Endothelial cell (in vitro differentiated cells): ENCODE measurements at regions not wholly inside any gene's neighbourhood (a gene's known extent, or its start where the extent isn't known, plus 50 kb on each side); places are given as distances from the start of the nearest gene placed in this dataset.

Source experiments
- DNase-seq: peaks from one replicate; pipeline ENCODE4 v3.0.0; 2021; ENCODE audit warnings: low spot score
- H3K27ac Mint-ChIP-seq: one replicate; pipeline ENCODE4 v1.8.0; 2021; ENCODE audit warnings: mixed read lengths, inconsistent platforms; ENCODE audit not compliant: unreplicated experiment
- H3K27me3 Mint-ChIP-seq: one replicate; pipeline ENCODE4 v1.8.0; 2021; ENCODE audit warnings: mild to moderate bottlenecking, moderate library complexity, mixed read lengths, inconsistent platforms; ENCODE audit not compliant: unreplicated experiment
- H3K36me3 Mint-ChIP-seq: one replicate; pipeline ENCODE4 v1.8.0; 2021; ENCODE audit warnings: mild to moderate bottlenecking, low read depth, mixed read lengths, inconsistent platforms; ENCODE audit not compliant: unreplicated experiment
- H3K4me1 Mint-ChIP-seq: one replicate; pipeline ENCODE4 v1.8.0; 2021; ENCODE audit warnings: mild to moderate bottlenecking, mixed read lengths, inconsistent platforms; ENCODE audit not compliant: unreplicated experiment
- H3K4me3 Mint-ChIP-seq: one replicate; pipeline ENCODE4 v1.8.0; 2021; ENCODE audit warnings: mild to moderate bottlenecking, mixed read lengths, inconsistent platforms; ENCODE audit not compliant: unreplicated experiment
- H3K9me3 Mint-ChIP-seq: one replicate; pipeline ENCODE4 v1.8.0; 2021; ENCODE audit warnings: mixed read lengths, inconsistent platforms; ENCODE audit not compliant: unreplicated experiment
- TF ChIP-seq, protein P1 (sequence below): fragments of 200-600 bp; sonication (generic); IDR thresholded peaks from one replicate; pipeline ENCODE4 v1.5.0; 2021; ENCODE audit warnings: antibody characterized with exemption; ENCODE audit not compliant: unreplicated experiment

DNA sequence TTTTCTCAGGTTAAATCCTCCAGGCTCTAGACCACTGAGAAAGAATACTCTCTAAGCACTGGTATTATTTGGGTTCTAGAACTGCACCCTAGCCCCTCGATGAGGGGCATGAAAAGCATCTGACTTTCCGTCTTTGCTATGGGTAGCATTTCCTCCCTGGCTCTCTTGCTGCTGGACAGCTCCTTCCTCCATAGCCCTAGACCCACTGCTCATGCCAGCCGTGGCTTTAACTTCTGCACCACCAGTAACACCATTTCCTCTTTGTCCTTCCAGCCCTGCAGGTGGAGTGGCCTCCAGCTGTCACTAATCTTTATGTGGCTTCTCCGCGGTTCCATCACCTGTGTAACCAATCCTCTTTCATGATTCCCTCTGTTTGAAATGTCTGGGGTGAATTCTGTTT, 194.9 kb downstream of the SCP2D1 start:
- TF ChIP-seq, protein P1, sequence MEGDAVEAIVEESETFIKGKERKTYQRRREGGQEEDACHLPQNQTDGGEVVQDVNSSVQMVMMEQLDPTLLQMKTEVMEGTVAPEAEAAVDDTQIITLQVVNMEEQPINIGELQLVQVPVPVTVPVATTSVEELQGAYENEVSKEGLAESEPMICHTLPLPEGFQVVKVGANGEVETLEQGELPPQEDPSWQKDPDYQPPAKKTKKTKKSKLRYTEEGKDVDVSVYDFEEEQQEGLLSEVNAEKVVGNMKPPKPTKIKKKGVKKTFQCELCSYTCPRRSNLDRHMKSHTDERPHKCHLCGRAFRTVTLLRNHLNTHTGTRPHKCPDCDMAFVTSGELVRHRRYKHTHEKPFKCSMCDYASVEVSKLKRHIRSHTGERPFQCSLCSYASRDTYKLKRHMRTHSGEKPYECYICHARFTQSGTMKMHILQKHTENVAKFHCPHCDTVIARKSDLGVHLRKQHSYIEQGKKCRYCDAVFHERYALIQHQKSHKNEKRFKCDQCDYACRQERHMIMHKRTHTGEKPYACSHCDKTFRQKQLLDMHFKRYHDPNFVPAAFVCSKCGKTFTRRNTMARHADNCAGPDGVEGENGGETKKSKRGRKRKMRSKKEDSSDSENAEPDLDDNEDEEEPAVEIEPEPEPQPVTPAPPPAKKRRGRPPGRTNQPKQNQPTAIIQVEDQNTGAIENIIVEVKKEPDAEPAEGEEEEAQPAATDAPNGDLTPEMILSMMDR, result no peak
- Mint-ChIP-seq H3K36me3 (no peaks in the 10 kb centered on the region), H3K4me1 (peaks cover 11% of the 10 kb centered on the region), H3K27me3 (peaks cover 6% of the 10 kb centered on the region), H3K27ac (no peak overlapping the region), H3K4me3 (no peak overlapping the region), H3K9me3 (no peaks in the 10 kb centered on the region)
- DNase-seq, result no peak

DNA sequence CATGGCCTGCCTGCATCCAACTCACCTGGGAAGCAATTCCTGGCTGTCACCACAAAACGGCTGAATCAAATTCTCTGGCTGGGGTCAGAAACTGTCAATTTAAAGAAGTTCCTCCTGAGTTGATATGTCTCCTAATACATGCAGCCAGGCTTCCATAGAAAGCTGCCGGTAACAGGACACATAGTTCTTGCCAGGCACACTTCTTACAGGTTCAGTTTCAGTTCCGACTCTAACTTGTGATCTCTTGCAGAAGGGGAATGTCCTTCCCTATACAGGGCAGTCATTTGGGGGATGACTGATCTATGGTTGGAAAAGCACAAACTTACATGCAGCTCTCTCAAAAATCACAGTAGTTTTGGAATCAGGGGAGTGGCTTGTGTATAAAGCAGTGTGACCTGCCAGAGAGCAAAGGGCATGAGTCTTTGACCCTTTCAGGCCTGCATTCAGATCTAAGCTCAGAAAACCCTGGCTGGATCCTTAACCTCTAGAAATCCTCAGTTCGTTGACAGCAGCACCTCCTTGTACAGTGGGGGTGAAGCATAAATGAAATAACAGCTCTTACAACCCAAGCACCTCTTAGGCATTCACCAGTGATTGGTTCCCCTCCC, 195.6 kb downstream of the SCP2D1 start:
- H3K4me3 Mint-ChIP-seq, result no peak overlapping the region
- TF ChIP-seq, protein P1, result no peak
- H3K27ac Mint-ChIP-seq, result no peak overlapping the region
- peaks cover 11% of the 10 kb centered on the region for H3K4me1 Mint-ChIP-seq
- H3K36me3 Mint-ChIP-seq, result no peaks in the 10 kb centered on the region
- no peaks in the 10 kb centered on the region for H3K9me3 Mint-ChIP-seq
- H3K27me3 Mint-ChIP-seq, result peaks cover 6% of the 10 kb centered on the region
- DNase-seq, result no peak

DNA sequence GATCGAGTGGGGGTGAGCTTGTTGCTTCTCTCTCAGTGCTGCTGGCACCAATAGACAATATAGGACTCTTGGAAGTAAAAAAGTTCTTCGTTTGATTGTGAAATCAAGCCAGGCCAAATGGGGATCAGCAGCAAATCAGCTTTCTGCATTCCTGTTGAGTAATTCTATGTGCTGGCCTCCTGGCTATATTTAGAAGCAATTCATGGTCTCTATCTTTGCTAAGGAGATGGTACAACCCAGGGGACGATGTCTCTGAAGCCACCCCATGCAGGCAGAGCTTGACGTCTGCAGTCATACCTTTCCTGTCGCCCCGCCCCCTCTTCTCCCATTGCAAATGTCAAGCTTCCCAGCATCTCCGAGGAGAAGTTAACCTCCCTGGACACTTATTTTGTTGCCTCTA, 199.1 kb downstream of the SCP2D1 start:
- DNase-seq, result no peak
- Mint-ChIP-seq H3K4me3 (no peak overlapping the region), H3K36me3 (no peaks in the 10 kb centered on the region), H3K27ac (no peak overlapping the region), H3K9me3 (no peaks in the 10 kb centered on the region), H3K4me1 (peaks cover 11% of the 10 kb centered on the region), H3K27me3 (peaks cover 6% of the 10 kb centered on the region)
- TF ChIP-seq, protein P1, result no peak

DNA sequence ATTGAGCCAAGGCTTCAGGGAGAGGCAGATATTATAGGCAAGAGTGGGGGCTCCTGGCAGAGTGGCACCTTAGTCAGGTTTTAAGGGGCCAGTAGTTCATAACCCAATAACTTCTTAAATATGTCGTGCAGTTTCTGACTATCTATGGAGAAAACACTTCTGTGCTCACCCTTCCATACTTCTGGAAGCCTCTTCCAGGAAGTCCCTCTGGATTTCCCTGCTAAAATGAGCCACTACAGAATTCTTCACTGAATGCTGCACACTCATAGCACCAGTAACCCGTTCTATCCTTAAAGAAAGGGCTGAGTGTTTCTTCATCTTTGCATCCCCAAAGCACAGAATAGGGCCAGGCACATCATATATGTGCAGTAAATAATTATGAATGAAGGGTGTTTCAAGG, 198.5 kb upstream of the SLC24A3 start:
- Mint-ChIP-seq H3K4me3 (no peak overlapping the region), H3K27me3 (peaks cover 5% of the 10 kb centered on the region), H3K9me3 (no peaks in the 10 kb centered on the region), H3K27ac (no peak overlapping the region), H3K36me3 (no peaks in the 10 kb centered on the region), H3K4me1 (peaks cover 11% of the 10 kb centered on the region)
- TF ChIP-seq, protein P1, result no peak
- no peak for DNase-seq

DNA sequence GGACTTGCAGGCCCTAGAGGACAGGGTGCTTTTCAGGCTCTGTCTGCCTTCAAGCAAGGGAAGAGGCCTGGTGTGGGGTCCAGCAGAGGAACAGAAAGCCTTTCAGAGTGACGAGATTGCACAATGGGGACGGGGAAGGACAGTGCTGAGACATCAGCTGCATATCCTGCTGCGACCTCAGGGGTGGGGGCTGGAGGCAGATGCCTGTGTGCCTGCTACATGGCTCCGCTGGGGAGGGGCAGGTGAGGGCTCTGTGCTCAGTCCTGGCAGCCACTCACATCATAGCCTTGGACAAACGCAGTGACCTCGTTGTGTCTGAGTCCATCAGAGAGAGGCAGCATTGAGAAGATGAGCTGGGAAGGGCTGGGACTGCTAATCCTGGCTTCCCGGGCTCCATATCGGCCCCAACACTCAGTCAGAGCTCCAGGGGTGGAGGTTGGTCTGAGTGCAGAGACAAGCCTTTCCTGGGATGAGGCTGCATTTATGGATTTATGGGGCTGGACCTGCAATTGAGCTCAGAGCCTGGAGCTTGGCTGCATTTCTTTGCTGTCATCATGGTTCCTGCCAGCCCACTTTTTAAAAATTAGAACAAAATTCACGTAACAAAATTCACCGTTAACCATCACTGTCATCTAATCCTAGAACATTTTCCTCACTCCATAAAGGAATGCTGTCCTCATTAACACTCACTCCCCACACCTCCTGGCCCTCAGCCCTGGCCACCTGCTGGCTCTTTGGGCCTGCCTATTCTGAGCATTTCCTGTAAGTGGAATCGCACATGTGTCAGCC, 196.9 kb upstream of the SLC24A3 start:
- DNase-seq, result no peak
- no peak overlapping the region for H3K27ac Mint-ChIP-seq
- TF ChIP-seq, protein P1, result no peak
- no peaks in the 10 kb centered on the region for H3K4me1 Mint-ChIP-seq
- H3K4me3 Mint-ChIP-seq, result no peak overlapping the region
- peaks cover 10% of the 10 kb centered on the region for H3K27me3 Mint-ChIP-seq
- no peaks in the 10 kb centered on the region for H3K9me3 Mint-ChIP-seq
- H3K36me3 Mint-ChIP-seq, result no peaks in the 10 kb centered on the region
